MM.1S (cell line): ENCODE measurements at regions not wholly inside any gene's neighbourhood (a gene's known extent, or its start where the extent isn't known, plus 50 kb on each side); places are given as distances from the start of the nearest gene placed in this dataset.

ENCODE experiments used
- DNase-seq: peaks from one replicate; pipeline ENCODE4 v3.0.0-alpha.2; 2015
- H2AFZ ChIP-seq: fragments of 300-600 bp; sonication (generic); 2 replicates; pipeline ENCODE4 v1.6.0; 2016; ENCODE audit warnings: antibody characterized with exemption, low read length
- H3F3A ChIP-seq: fragments of 300-600 bp; sonication (generic); 2 replicates; pipeline ENCODE4 v1.6.1; 2016; ENCODE audit warnings: mild to moderate bottlenecking, antibody characterized with exemption, low read length, moderate library complexity, mixed read lengths; ENCODE audit not compliant: insufficient read depth
- H3K27ac ChIP-seq: fragments of 300-600 bp; sonication (generic); 2 replicates; pipeline ENCODE4 v1.5.1; 2016; ENCODE audit warnings: mild to moderate bottlenecking, low read length
- H3K27me3 ChIP-seq: fragments of 300-600 bp; sonication (generic); replicated peaks from 2 replicates; pipeline ENCODE4 v1.6.0; 2016; ENCODE audit warnings: low read length; ENCODE audit not compliant: insufficient read depth
- H3K36me3 ChIP-seq: fragments of 300-600 bp; sonication (generic); replicated peaks from 2 replicates; pipeline ENCODE4 v1.6.1; 2016; ENCODE audit warnings: mild to moderate bottlenecking, low read length, mixed read lengths; ENCODE audit not compliant: insufficient read depth
- H3K4me1 ChIP-seq: fragments of 300-600 bp; sonication (generic); 2 replicates; pipeline ENCODE4 v1.6.1; 2016; ENCODE audit warnings: low read length, mixed read lengths
- H3K4me2 ChIP-seq: fragments of 300-600 bp; sonication (generic); 2 replicates; pipeline ENCODE4 v1.6.0; 2016; ENCODE audit warnings: low read depth, low read length
- H3K4me3 ChIP-seq: fragments of 300-600 bp; sonication (generic); 2 replicates; pipeline ENCODE4 v1.5.1; 2016; ENCODE audit warnings: low read length, mixed read lengths
- H3K79me2 ChIP-seq: fragments of 300-600 bp; sonication (generic); 2 replicates; pipeline ENCODE4 v1.6.1; 2016; ENCODE audit warnings: mixed run types, low read length, mixed read lengths
- H3K9ac ChIP-seq: fragments of 300-600 bp; sonication (generic); 2 replicates; pipeline ENCODE4 v1.6.1; 2016; ENCODE audit warnings: low read length, mixed read lengths
- H3K9me2 ChIP-seq: fragments of 300-600 bp; sonication (generic); replicated peaks from 2 replicates; pipeline ENCODE4 v1.6.1; 2016; ENCODE audit warnings: mild to moderate bottlenecking, low read length, mixed read lengths; ENCODE audit not compliant: insufficient read depth
- H3K9me3 ChIP-seq: fragments of 300-600 bp; sonication (generic); replicated peaks from 2 replicates; pipeline ENCODE4 v1.6.1; 2016; ENCODE audit warnings: mild to moderate bottlenecking, low read length, mixed read lengths; ENCODE audit not compliant: insufficient read depth
- H4K20me1 ChIP-seq: fragments of 300-600 bp; sonication (generic); 2 replicates; pipeline ENCODE4 v1.6.1; 2016; ENCODE audit warnings: mild to moderate bottlenecking, low read length, moderate library complexity, mixed read lengths; ENCODE audit not compliant: insufficient read depth
- CTCF ChIP-seq: fragments of 300-600 bp; sonication (generic); IDR thresholded peaks from 2 replicates; pipeline ENCODE4 v1.5.1; 2016; ENCODE audit warnings: antibody characterized with exemption, low read length, mixed read lengths
- EZH2 ChIP-seq: fragments of 300-600 bp; sonication (generic); optimal IDR thresholded peaks from 2 replicates; pipeline ENCODE3; 2017; ENCODE audit warnings: low read depth, mild to moderate bottlenecking, antibody characterized with exemption, low read length, mixed read lengths
- EZH2phosphoT487 ChIP-seq: fragments of 300-600 bp; sonication (generic); IDR thresholded peaks from 2 replicates; pipeline ENCODE4 v1.6.1; 2018; ENCODE audit warnings: antibody characterized with exemption, low read length

- no peaks in the 10 kb centered on the region for H3K36me3 ChIP-seq
- DNase-seq: no peak
- no peaks in the 10 kb centered on the region for H3F3A ChIP-seq
- no peak overlapping the region for H3K9ac ChIP-seq
- H2AFZ ChIP-seq: no peak overlapping the region
- no peak overlapping the region for H3K27ac ChIP-seq
- no peaks in the 10 kb centered on the region for H4K20me1 ChIP-seq
- H3K79me2 ChIP-seq: no peaks in the 10 kb centered on the region
- H3K4me2 ChIP-seq: no peak overlapping the region
- H3K4me3 ChIP-seq: no peak overlapping the region
- H3K9me3 ChIP-seq: no peaks in the 10 kb centered on the region
- H3K27me3 ChIP-seq: no peaks in the 10 kb centered on the region
- no peaks in the 10 kb centered on the region for H3K9me2 ChIP-seq
- H3K4me1 ChIP-seq: no peaks in the 10 kb centered on the region
- TF ChIP-seq EZH2phosphoT487 (no peak), EZH2 (no peak), CTCF (no peak)
Measured at GRCh38 chr11:130571519-130571918, 123.1 kb downstream of the ADAMTS15 start.

GRCh38 chr11:130571947-130572584 is 123.6 kb downstream of the ADAMTS15 start:
- H3K27ac ChIP-seq: no peak overlapping the region
- no peak overlapping the region for H2AFZ ChIP-seq
- H3K79me2 ChIP-seq: no peaks in the 10 kb centered on the region
- no peaks in the 10 kb centered on the region for H4K20me1 ChIP-seq
- H3K4me1 ChIP-seq: no peaks in the 10 kb centered on the region
- no peak for DNase-seq
- no peak overlapping the region for H3K4me3 ChIP-seq
- H3F3A ChIP-seq: no peaks in the 10 kb centered on the region
- H3K4me2 ChIP-seq: no peak overlapping the region
- H3K9me3 ChIP-seq: no peaks in the 10 kb centered on the region
- no peaks in the 10 kb centered on the region for H3K36me3 ChIP-seq
- TF ChIP-seq EZH2phosphoT487 (no peak), CTCF (no peak), EZH2 (no peak)
- no peaks in the 10 kb centered on the region for H3K27me3 ChIP-seq
- no peaks in the 10 kb centered on the region for H3K9me2 ChIP-seq
- H3K9ac ChIP-seq: no peak overlapping the region

GRCh38 chr11:130573767-130574166 is 125.3 kb downstream of the ADAMTS15 start:
- Histone ChIP-seq H3K27me3 (no peaks in the 10 kb centered on the region), H3K4me1 (no peaks in the 10 kb centered on the region), H3K79me2 (no peaks in the 10 kb centered on the region), H4K20me1 (no peaks in the 10 kb centered on the region), H3K4me3 (no peak overlapping the region), H3K9me3 (no peaks in the 10 kb centered on the region), H3F3A (no peaks in the 10 kb centered on the region), H3K4me2 (no peak overlapping the region), H3K27ac (no peak overlapping the region), H3K36me3 (no peaks in the 10 kb centered on the region), H2AFZ (no peak overlapping the region), H3K9ac (no peak overlapping the region), H3K9me2 (no peaks in the 10 kb centered on the region)
- TF ChIP-seq CTCF: no peak
- no peak for TF ChIP-seq EZH2
- no peak for TF ChIP-seq EZH2phosphoT487
- DNase-seq: no peak
